Endothelial cell of umbilical vein (primary cell): ENCODE measurements at regions not wholly inside any gene's neighbourhood (a gene's known extent, or its start where the extent isn't known, plus 50 kb on each side); places are given as distances from the start of the nearest gene placed in this dataset.

Experiments
- BruUV-seq: library from RNA; stranded (reverse); fragments of 400-500 nt; replicated peaks from 2 replicates; lab custom pipeline; 2021; lab: Mats Ljungman, UMichigan
- CTCF ChIA-PET: fragments of 300-600, 350-600 bp; sonication (Branson Sonifier 250); formaldehyde crosslinking; loops from one replicate; lab custom pipeline; 2021; ENCODE audit warnings: antibody characterized with exemption, inconsistent platforms; lab: Charles Lee
- POLR2A ChIA-PET: fragments of 300-600, 350-600 bp; sonication (Branson Sonifier 250); formaldehyde crosslinking; loops from one replicate; lab custom pipeline; 2021; ENCODE audit warnings: antibody characterized with exemption, inconsistent platforms; lab: Charles Lee
- DNase-seq: peaks from one replicate; pipeline ENCODE4 v3.0.0-alpha.2; 2011; ENCODE audit warnings: low read depth, low spot score
- FAIRE-seq: peaks from 2 replicates; lab custom pipeline; 2011; peaks lifted over from hg19 to GRCh38; lab: Jason Lieb, UNC
- H2AFZ ChIP-seq: 2 replicates; pipeline ENCODE4 v1.6.0; 2012; ENCODE audit warnings: low read depth, low read length, control low read depth, inconsistent platforms
- H3K27ac ChIP-seq: 2 replicates; pipeline ENCODE4 v1.5.1; 2011; ENCODE audit warnings: low read depth, mild to moderate bottlenecking, control low read depth, low read length, moderate library complexity; ENCODE audit not compliant: insufficient read depth
- H3K27me3 ChIP-seq, 2 experiments: 2 replicates each; pipeline versions ENCODE4 v1.6.0 to v1.6.1; 2011; ENCODE audit warnings: low read length in 2 of 2, mixed read lengths in 1 of 2; ENCODE audit not compliant: control insufficient read depth in 2 of 2, insufficient read depth in 2 of 2
- H3K36me3 ChIP-seq, 2 experiments: 2 replicates in 1 of 2; 3 replicates in 1 of 2; pipeline ENCODE4 v1.5.1; 2011; ENCODE audit warnings: low read length in 2 of 2, mild to moderate bottlenecking in 1 of 2, moderate library complexity in 1 of 2; ENCODE audit not compliant: control insufficient read depth in 2 of 2, insufficient read depth in 2 of 2; ENCODE audit errors: extremely low read depth in 1 of 2
- H3K4me1 ChIP-seq: 3 replicates; pipeline ENCODE4 v1.5.1; 2011; ENCODE audit warnings: mild to moderate bottlenecking, low read length; ENCODE audit not compliant: control insufficient read depth, insufficient read depth; ENCODE audit errors: extremely low read depth
- H3K4me2 ChIP-seq: 2 replicates; pipeline ENCODE4 v1.6.1; 2011; ENCODE audit warnings: low read length, control low read depth, mixed read lengths; ENCODE audit not compliant: insufficient read depth
- H3K4me3 ChIP-seq, 3 experiments: fragments of 200-600 bp in 1 of 3; sonication (generic), shearing (Covaris generic) in 1 of 3; replicated peaks in 1 of 3; 2 replicates each; pipeline ENCODE4 v1.5.1; 2011 to 2016; ENCODE audit warnings: control low read depth in 3 of 3, low read length in 3 of 3, mild to moderate bottlenecking in 2 of 3, inconsistent platforms in 1 of 3, low read depth in 1 of 3, moderate library complexity in 1 of 3; ENCODE audit not compliant: insufficient read depth in 1 of 3
- H3K79me2 ChIP-seq: 2 replicates; pipeline ENCODE4 v1.6.0; 2012; ENCODE audit warnings: low read length, inconsistent platforms; ENCODE audit not compliant: control insufficient read depth, insufficient read depth
- H3K9ac ChIP-seq: replicated peaks from 2 replicates; pipeline ENCODE3; 2011; ENCODE audit warnings: low read length, control low read depth; ENCODE audit not compliant: insufficient read depth; ENCODE audit errors: extremely low read depth
- H3K9me1 ChIP-seq: replicated peaks from 3 replicates; pipeline ENCODE4 v1.6.0; 2011; ENCODE audit warnings: mild to moderate bottlenecking, low read length; ENCODE audit not compliant: control insufficient read depth, insufficient read depth; ENCODE audit errors: extremely low read depth
- H3K9me3 ChIP-seq: replicated peaks from 2 replicates; pipeline ENCODE4 v1.5.1; 2012; ENCODE audit warnings: low read length, inconsistent platforms; ENCODE audit not compliant: control insufficient read depth, insufficient read depth
- H4K20me1 ChIP-seq: replicated peaks from 2 replicates; pipeline ENCODE3; 2011; ENCODE audit warnings: mild to moderate bottlenecking, low read length; ENCODE audit not compliant: control insufficient read depth, insufficient read depth; ENCODE audit errors: extremely low read depth
- EZH2 ChIP-seq: IDR thresholded peaks from 2 replicates; pipeline ENCODE4 v1.6.1; 2012; ENCODE audit warnings: borderline replicate concordance, low read depth, mild to moderate bottlenecking, moderate library complexity, low read length, inconsistent platforms; ENCODE audit not compliant: severe bottlenecking
- FOS ChIP-seq: IDR thresholded peaks from 2 replicates; pipeline ENCODE4 v1.6.1; 2011; ENCODE audit warnings: mild to moderate bottlenecking, low read length, moderate library complexity, borderline replicate concordance; ENCODE audit not compliant: insufficient read depth
- GATA2 ChIP-seq: IDR thresholded peaks from 2 replicates; pipeline ENCODE4 v1.7.0; 2011; ENCODE audit warnings: low read depth, mild to moderate bottlenecking, moderate library complexity, mixed read lengths, low read length; ENCODE audit not compliant: insufficient read length, insufficient read depth
- JUN ChIP-seq: IDR thresholded peaks from 2 replicates; pipeline ENCODE4 v1.6.1; 2011; ENCODE audit warnings: borderline replicate concordance, low read depth; ENCODE audit not compliant: insufficient read length, insufficient read depth
- MYC ChIP-seq: IDR thresholded peaks from one replicate; pipeline ENCODE4 v1.6.1; 2011; ENCODE audit warnings: mild to moderate bottlenecking, low read depth, low read length
- POLR2A ChIP-seq: IDR thresholded peaks from 2 replicates; pipeline ENCODE4 v1.6.1; 2012; ENCODE audit warnings: low read depth, mild to moderate bottlenecking, control low read depth, low read length
- POLR2AphosphoS5 ChIP-seq: IDR thresholded peaks from 2 replicates; pipeline ENCODE4 v1.6.1; 2012; ENCODE audit warnings: low read depth, mild to moderate bottlenecking, control low read depth, low read length, moderate library complexity; ENCODE audit not compliant: insufficient read depth
- dilution Hi-C: fragments of 300-500 bp; cut with MboI; formaldehyde crosslinking; loops from one replicate; pipeline ENCODE4 v1.15.0; 2019; ENCODE audit warnings: low sequenced_read_pairs; ENCODE audit not compliant: extremely low pct_ligation_motif_present
- intact Hi-C: fragments of 100-400 bp; cut with micrococcal nuclease; formaldehyde crosslinking; loops from one replicate; pipeline ENCODE4 v1.10.0; 2022
- TF ChIP-seq, protein P1 (sequence below), 2 donors: IDR thresholded peaks; 1 replicate in 1 of 2; 2 replicates in 1 of 2; pipeline ENCODE4 v1.5.1; 2011; ENCODE audit warnings: low read length in 2 of 2, mild to moderate bottlenecking in 2 of 2, moderate library complexity in 2 of 2, control low read depth in 1 of 2, inconsistent platforms in 1 of 2, low read depth in 1 of 2; ENCODE audit not compliant: insufficient read depth in 1 of 2; ENCODE audit errors: extremely low read depth in 1 of 2
- TF ChIP-seq, protein P2 (sequence below): IDR thresholded peaks from 2 replicates; pipeline ENCODE4 v1.6.1; 2011; ENCODE audit not compliant: insufficient read depth, insufficient read length

DNA sequence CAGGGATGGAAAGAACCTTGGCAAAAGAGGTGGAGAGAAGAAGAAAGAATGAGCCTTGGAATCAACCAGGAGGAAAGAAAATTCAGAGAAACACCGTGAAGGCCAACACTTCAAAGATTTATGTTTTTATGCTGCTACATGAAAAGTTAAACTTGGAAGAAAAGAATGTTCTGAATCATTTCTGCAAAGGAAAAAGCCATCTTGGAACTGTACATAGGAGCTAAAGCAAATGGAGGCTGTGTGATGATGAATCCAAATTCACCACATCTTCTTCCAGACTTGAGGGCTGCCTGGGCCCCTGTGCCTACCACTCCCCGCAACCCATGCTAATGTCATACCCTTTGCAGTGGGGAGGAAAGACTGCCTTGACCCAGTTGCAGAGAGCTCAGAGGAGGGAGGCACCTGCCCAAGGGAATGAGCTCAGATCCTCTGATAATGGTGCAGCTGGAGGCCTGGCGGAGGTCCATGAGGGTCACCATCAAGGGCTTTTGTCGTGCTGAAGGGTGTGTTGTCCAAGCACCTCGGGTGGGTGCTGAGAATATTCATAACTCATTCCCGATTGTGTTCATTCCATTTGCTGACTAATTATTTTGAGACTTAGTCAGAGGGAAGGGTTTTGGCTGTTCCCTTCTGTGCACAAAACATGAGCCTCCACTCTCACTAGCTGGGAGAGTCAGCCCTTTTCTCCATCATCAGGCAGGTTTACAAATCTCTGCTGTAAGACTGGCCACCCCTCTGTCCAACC lies 245.8 kb upstream of the JAG1 start:
- no TSS peak for BruUV-seq
- Histone ChIP-seq H3K4me1 (peaks cover 9% of the 10 kb centered on the region), H3K9ac (no peak overlapping the region), H3K27ac (no peak overlapping the region), H4K20me1 (no peaks in the 10 kb centered on the region), H3K9me3 (no peaks in the 10 kb centered on the region), H3K79me2 (no peaks in the 10 kb centered on the region), H2AFZ (peak overlapping the region; percentile 23), H3K27me3 (no peaks in the 10 kb centered on the region), H3K36me3 (no peaks in the 10 kb centered on the region), H3K4me3 (no peak overlapping the region), H3K4me2 (no peak overlapping the region), H3K9me1 (no peaks in the 10 kb centered on the region)
- FAIRE-seq (no peak), DNase-seq (no peak)
- intact Hi-C loops (loop anchor here (10.0 kb wide), 1 partner anchor 365 kb away; no protein-coding TSS in a partner anchor), dilution Hi-C loops (no loop called here)
- ChIA-PET POLR2A (no interaction called here), CTCF (interaction anchor here (1.5 kb wide), 2 partner anchors 27 to 285 kb away, joined by 4 read pairs; no protein-coding TSS in a partner anchor)
- TF ChIP-seq MYC = no peak
- TF ChIP-seq POLR2AphosphoS5 = no peak
- TF ChIP-seq, protein P1, sequence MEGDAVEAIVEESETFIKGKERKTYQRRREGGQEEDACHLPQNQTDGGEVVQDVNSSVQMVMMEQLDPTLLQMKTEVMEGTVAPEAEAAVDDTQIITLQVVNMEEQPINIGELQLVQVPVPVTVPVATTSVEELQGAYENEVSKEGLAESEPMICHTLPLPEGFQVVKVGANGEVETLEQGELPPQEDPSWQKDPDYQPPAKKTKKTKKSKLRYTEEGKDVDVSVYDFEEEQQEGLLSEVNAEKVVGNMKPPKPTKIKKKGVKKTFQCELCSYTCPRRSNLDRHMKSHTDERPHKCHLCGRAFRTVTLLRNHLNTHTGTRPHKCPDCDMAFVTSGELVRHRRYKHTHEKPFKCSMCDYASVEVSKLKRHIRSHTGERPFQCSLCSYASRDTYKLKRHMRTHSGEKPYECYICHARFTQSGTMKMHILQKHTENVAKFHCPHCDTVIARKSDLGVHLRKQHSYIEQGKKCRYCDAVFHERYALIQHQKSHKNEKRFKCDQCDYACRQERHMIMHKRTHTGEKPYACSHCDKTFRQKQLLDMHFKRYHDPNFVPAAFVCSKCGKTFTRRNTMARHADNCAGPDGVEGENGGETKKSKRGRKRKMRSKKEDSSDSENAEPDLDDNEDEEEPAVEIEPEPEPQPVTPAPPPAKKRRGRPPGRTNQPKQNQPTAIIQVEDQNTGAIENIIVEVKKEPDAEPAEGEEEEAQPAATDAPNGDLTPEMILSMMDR (IDR thresholded peaks at IDR 0.05; ENCODE audit: extremely low read depth in 1 of 2, insufficient read depth in 1 of 2, low read depth in 1 of 2, low read length in 2 of 2) = no peak
- no peak for TF ChIP-seq FOS
- no peak for TF ChIP-seq EZH2
- TF ChIP-seq POLR2A = no peak
- no peak for TF ChIP-seq JUN
- no peak for TF ChIP-seq GATA2
- TF ChIP-seq, protein P2, sequence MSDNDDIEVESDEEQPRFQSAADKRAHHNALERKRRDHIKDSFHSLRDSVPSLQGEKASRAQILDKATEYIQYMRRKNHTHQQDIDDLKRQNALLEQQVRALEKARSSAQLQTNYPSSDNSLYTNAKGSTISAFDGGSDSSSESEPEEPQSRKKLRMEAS = no peak
